ENCODE measurements at regions not wholly inside any gene's neighbourhood (a gene's known extent, or its start where the extent isn't known, plus 50 kb on each side); places are given as distances from the start of the nearest gene placed in this dataset.

DNA sequence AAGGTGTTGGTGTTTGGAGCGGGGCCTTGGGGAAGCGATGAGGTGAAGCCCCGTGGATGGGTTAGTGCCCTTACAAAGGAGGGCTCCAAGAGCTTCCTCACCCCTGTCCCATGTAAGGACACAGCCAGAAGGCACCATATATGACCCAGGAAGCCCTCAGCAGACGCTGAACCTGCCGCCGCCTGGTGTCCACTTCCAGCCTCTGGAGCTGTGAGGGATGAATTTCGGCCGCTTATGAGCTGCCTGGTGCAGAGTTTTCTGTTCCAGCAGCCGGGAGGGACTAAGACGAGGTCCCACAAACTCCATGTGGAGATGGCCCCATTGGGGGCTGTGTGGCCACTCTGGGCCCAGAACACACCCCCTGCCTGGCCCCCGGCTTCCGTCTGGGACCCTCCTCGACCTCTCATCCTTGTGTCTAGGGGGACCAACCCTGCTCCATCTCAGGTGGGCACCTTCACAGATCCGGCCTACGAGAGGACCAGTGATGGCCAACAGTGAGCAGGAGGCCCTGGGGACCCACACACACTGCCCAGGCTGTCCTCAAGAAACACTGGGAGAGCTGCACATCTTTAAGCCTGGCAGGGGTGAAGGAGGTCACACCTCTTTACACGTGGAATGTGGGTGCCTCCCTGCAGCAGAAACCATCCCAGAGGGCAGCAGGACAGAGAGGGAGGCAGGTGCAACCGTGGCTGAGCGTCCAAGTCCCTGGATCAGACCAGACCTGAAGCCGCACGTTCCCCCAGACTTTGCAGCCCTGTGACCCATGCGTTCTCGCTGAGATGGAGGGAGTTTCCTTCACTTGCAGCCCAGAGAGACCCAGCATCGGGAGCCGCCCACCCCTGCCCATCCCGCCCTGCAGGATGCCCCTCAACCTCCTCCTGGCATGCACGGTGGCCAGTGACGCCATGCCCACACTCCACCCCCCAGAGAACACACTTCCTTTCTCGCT lies 96.1 kb downstream of the PDGFA start:
- no peak for DNase-seq (ENCODE audit: low read depth, low spot score)

DNA sequence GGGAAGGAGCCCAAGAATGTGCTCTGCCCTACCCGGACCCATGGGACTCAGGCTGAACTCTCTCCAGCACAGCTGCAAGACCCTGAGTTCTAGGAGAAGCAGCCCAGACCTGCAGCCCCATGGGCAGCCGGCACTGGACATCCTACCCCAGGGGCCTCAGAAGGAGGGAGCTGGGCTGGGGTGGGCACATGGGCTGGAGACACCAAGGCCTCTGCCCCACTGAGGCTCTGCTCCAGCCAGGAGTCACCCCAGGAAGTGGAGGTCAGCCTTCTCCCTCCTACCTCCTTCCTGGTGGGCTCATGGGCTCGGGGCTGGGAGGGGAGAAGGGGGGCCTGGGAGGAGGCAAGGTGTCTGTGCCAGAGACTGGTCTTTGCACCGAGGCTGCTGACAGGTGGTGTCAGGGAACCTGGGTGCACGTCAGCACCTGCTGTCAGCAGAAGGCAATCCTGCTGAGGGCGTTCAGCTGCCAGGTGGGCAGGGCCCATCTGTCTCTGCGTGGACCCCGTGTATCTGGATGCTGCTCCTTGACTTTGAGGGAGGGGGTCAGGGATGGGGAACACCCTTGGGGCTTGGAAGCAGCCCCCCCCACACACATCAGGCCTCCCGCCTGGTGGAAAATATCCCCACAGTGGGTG lies 95.2 kb downstream of the PDGFA start:
- no peak for DNase-seq (ENCODE audit: low read depth, low spot score)

DNA sequence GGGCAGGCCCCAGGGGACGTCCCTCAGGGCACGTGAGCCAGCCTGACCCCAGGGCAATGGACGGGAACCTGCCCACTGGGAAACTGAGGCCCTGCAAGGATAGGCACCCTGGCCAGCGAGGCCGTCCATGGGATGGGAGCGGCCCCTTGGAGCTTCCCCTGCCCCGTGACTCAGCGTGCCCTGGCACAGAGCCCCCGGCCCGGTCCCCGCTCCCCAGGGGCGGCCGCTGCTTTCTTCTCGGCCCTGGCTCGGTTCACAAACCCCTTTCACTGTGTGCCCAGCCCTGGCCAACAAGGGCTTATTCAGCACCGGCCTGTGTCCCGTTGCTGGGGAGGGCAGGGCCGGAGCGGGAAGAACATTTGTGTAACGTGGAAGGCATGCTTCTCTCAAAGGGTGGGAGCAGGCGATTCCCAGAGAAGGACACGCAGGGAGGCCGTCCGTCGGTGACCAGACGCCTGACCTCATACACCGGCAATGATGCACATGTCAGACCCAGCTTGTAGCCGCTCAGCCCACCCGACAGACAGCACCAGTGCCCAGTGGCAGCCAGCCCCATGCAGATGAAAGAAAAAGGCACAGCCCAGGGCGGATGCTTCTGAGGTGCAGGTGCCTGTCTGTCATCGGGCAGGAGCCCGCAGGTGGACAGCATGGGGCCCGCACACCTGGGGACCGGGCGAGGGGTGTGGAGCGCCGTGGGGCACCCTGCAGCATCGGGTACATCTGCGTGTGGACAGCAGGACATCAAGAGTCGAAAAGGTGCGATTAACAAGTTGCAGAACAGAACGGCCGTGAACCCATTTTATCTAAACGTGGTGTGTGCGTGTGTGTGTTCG lies 94.5 kb downstream of the PDGFA start:
- no peak for DNase-seq (ENCODE audit: low read depth, low spot score)

DNA sequence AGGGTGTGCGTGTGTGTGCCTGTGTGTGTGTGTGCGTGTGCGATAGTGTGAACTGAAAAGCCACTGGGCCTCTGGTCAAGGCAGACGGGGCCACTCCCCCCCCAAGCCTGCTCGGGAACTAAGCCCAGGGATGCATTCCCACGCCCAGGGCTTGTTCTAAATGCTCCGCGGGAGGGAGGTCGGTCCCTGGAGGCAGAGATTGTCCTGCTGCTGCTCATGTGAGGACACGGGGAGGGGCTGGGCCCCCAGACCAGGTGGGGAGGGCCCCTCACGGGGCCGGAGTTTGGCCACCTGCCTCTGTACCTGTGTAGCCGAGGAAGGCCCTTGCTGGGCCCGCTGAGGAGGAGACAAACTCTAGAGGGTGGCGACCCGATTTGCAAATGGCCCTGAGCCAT lies 93.9 kb downstream of the PDGFA start:
- DNase-seq (ENCODE audit: low read depth, low spot score), result no peak

DNA sequence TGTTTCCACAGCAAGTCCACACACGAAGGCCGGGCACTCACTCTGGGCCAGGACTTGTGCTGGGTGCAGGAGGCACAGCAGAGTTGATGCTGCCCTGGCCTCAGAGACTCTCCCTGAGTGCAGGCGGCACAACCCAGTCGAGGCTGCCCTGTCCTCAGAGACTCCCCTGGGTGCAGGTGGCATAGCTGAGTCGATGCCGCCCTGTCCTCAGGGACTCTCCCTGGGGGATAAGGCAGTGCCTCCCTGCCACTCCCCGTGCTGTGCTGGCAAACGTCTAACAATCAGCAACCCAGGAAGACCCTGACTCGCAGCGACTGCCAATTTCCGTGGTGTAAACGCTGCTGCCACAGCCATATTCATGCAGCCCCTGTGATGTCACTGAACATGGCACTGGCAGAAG lies 93.1 kb downstream of the PDGFA start:
- DNase-seq (ENCODE audit: low read depth, low spot score), result no peak

DNA sequence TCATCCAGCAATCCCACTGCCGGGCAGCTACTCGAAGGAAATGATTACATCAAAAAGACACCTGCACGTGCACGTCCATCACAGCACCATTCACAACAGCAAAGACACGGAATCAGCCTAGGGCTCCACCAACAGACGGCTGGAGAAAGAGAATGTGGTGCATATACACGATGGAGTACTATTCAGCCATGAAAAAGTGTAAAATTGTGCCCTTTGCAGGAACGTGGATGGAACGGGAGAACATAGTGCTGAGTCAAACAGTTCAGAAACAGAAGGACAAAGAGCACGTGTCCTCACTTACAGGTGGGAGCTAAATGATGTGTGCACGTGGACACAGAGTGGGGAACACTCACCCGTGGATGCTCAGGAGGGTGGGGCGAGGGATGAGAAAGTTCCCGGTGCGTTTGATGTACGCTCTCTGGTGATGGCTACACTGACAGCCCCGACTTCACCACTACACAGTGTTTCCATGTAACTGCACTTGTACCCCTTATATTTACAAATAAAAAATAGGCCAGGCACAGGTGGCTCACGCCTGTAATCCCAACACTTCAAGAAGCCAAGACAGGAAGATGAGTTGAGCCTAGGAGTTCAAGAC lies 92.0 kb downstream of the PDGFA start:
- no peak for DNase-seq (ENCODE audit: low read depth, low spot score)

DNA sequence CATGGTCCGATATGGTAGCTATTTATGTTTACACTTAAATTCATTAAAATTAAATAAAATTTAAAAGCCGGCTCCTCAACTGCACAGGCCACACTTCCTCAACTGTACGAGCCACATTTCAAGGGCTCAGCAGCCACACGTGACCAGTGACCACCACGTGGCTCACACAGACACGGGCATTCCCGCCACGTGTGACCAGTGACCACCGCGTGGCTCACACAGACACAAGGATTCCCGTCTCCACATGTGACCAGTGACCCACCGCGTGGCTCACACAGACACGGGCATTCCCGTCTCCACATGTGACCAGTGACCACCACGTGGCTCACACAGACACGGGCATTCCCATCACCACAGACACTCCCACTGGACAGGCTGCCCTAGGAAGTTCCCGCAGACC lies 91.3 kb downstream of the PDGFA start:
- no peak for DNase-seq (ENCODE audit: low read depth, low spot score)

DNA sequence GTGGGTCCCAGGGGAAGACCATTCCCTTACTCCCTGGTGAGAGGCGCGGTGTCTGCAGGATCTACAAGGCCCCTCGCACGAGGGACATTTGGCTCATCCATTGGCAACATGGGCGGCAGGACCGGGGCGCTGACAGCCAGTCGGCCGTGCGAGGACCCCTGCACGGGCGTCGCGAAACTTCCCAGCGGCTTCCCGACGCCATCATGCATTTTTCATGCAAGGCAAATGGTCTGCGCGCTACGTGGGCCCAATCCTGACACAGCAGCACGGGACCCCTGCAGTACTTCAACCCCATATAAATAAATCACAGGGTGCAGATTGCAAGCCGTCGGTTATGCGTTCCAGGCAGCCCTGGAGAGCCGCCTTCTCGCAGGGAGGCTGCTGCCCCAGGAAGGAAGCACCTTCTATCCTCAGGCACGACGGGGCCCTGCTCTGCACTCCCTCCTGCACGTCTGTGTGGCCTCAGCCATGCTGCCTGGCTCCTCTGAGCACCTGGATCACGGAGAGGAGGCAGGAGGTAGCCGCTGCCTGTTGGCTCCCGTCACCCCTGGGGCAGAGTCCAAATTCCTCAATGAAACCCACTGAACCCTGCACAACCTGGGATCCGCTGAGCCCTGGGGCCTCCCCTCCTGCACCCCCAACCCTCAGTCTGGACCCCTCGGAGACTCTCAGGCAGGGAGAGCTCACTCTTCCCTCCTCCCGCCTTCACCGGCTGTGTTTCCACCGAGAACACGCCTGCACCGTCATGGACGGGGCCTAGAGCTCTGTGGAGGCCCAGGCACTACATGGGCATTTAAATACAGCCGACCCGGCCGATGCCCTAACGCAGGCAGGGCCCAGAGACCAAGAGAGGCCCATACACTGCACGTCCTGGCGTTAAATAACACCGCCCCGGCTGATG lies 90.5 kb downstream of the PDGFA start:
- DNase-seq (ENCODE audit: low read depth, low spot score), result no peak

DNA sequence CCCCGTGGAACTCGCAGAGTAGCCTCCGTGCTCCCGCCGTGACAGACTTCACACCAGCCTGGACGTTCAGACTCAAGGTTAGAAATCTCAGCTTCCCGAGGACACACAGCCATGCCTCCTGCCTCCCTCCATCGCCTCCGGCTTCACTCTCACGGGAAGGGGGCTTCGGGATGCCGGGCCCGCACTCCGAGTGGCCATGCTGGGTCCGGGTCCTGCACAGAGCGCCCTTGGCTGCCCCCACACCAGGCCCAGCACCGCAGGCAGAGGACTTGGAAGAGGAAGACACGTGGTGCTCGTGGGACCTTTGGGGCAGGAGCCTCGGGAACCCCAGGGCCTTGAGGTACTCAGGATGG lies 89.8 kb downstream of the PDGFA start:
- DNase-seq (ENCODE audit: low read depth, low spot score), result no peak

DNA sequence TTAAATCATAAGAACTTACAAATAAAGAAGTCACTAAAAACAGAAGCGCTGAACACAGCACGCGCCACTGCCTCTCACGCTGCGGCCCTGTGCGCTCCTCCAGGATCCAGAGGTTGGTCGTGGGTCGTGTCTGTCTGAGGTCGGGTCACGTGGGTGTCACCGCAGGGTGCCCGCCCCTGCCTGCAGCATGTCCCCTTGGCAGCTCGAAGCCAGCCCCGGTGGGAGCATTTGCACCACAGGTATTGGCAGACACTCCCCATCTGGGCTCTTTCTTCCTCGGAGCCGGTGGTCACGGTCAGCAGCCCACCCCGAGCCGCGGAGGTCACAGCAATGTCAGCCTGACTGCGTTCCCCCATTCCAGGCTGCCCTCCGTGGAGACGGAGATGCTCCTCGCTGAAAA lies 88.6 kb downstream of the PDGFA start:
- no peak for DNase-seq (ENCODE audit: low read depth, low spot score)

DNA sequence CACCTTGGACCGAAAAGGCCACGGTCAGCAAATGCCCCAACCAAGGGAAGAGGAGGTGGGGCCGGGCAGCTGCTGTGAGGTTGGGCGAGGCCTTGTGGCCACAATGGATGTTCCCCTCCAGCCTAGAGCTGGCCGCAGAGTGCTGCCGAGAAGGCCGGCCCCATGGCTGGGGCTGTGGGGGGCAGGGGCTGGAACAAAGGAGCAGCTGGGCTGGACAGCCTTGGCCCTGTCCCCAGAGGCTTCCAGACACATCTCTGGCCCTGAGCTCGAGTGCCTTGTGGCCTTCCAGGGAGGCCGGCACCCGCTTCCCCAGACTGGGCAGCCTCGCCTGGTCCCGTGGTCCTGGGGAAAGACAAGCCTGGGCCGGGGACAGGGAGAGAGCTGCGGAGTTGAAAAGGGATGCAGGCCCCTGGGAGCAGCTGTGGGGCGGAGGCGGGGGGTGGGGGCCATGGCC lies 88.0 kb downstream of the PDGFA start:
- no peak for DNase-seq (ENCODE audit: low read depth, low spot score)

DNA sequence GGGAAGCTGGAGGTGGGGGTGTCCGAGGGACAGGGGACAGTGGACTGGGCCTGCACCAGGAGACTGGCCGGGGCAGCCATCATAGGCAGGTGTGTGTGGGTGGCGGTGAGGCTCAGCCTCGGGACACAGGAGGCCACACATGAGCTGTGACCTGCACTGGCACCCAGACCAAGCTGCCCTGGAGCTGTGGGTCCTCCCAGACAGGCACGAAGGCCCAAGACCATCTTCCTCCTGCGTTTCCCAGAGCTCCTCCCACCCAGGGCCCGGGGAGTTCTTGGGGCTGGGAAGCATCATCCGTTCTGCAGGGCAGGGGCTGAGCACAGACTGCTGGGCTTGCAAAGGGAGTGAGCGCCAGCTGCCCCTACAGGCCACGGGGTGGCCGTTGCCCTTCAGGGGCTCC lies 87.4 kb downstream of the PDGFA start:
- DNase-seq (ENCODE audit: low read depth, low spot score), result no peak

DNA sequence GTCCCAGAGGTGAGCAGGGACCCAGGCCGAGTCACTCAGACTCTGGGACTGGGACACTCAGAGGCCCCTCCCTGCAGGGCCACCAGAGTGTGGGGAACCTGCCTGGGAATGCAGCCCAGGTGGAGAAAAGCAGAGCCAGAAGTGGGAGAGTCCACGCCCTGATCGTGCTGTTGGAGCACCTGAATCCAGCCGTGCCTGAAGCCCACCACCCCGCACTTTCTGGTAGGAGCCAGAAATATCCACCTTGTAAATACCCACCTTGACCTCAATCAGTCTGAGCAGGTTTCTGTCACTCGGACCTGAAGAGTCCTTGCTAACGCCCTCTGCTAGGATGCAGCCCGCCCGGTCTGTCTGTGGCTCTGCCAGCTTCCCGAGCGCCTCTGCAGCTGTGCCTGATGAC lies 86.7 kb downstream of the PDGFA start:
- DNase-seq (ENCODE audit: low read depth, low spot score), result no peak

DNA sequence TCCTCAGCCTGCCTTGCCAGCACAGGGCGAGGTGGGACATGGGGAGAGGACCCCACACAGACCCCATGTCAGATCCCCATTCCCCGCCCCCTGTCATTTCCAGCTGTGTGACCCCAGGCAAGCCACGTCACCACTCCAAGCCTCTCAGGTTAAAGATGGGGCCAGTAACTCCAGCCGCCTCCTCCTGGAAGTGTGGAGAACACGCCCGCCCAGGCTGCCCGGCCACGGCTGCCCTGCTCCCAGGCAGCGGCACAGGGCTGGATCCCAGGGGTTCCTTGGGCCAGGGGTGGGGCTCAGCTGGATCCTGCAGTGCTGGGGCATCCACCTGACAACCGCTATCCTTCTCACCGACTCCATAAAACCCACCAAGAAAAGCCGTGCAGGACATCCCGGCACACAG lies 86.1 kb downstream of the PDGFA start:
- DNase-seq (ENCODE audit: low read depth, low spot score), result no peak

DNA sequence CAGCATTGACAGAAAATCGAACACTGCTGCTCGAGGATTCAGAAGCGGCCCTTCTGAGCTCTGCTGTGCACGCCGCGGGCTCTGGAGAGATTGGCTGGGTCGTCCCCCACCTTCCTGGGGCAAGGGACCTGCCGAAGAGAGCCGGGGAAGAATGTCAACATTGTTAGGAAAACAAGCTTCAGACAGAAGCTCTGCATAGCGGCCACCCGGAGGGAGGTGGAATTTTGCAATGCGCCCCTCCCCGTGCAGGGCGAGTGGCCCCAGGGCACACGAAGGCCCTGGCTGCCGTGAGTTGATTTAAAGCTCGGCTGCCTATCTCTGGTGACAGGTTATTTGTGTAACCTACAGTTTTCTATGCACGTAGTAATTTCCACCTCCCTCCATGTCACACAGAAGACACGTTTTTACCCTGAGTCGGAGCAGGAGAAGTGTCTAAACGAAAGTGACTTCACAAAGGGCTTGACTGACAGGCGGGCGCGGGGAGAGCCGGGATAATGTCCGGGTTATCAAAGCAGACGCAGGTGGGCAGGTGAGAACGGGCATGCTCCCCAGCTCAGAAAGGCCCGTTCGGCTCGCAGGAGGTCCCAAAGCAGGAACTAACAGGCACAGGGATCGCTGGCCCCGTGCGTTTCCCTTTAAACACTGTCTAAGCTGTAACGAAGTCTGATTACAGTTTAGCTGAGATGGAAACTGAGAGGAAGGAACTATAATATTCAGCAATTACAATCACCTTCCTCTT lies 84.6 kb downstream of the PDGFA start:
- no peak for DNase-seq (ENCODE audit: low read depth, low spot score)

DNA sequence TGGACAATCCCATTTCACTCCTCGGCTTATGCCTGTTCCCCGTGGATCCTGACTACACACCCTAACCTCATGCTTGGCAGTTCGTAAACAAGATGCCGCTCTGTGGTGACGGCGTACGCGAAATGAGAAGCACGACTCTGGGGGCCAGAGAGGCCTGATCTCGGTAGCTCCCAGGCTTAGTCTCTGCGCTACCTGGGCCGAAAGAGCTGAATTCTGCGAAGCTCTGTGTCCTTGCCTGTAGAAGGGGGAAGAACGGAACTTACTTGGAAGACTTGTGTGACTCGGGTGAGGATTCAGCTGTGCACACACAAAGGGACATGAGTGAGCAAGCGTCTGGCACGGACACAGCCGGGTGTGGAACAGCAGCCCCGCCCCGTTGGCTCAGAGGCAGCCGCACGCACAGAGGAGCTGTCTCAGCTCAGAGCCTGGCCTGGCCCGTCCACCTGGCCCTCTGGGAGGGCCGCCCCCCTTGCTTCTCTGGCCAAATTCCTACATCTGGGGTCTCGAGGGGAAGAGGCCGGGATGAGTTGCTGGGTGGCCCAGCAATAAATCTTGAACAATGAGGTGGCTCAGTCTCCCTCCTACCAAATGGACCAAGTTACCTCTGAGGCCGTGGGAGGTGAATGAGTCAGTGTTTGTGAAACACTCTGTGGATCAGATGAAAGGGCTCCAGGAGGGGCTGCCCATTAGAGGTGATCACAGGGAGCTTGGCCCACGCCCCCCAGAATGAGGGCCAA lies 83.8 kb downstream of the PDGFA start:
- no peak for DNase-seq (ENCODE audit: low read depth, low spot score)

DNA sequence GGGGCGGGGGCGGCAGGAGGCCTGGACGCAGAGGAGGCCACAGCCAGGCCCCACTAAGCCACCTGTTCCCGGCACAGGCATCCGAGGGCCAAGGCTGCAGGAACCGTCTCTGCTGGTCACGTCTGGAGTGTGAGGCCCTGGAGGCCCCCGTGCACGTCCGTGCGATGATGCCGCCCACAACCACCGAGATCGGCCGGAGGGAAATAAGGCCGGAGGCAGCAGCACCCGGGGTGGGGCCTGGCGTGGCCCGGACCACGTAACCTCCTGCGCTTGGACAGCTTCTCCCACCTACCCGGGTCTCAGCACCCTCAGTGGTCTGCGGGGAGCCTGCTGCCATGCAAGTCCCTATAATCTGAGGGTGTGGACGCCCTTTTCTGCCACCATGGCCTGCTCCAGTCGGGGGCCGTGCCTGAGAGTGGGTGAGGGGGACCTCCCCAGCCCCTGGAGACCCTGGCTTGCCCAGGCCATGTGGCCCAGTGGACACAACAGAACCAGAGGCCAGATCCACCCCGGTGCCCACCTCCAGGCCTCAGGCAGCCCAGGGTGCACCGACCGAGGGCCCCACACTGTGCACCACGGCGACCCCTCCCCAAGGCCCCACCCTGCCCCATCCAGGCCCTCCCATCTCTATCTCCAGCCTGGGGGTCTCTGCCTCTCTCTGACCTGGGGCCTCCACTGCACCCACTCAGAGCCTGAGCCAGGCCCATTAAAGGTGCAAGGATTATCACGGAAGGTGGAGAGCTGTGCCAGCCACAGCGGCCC lies 83.1 kb downstream of the PDGFA start:
- DNase-seq (ENCODE audit: low read depth, low spot score), result no peak
